DND-41 (cell line): ENCODE measurements at regions not wholly inside any gene's neighbourhood (a gene's known extent, or its start where the extent isn't known, plus 50 kb on each side); places are given as distances from the start of the nearest gene placed in this dataset.

ENCODE experiments used
- EZH2 ChIP-seq: IDR thresholded peaks from 3 replicates; pipeline ENCODE4 v1.6.1; 2012; ENCODE audit warnings: borderline replicate concordance, low read depth, mild to moderate bottlenecking, moderate library complexity, low read length, inconsistent platforms; ENCODE audit not compliant: severe bottlenecking
- TF ChIP-seq, protein P1 (sequence below): IDR thresholded peaks from 2 replicates; pipeline ENCODE4 v1.5.1; 2012; ENCODE audit warnings: borderline replicate concordance, low read length, moderate library complexity, mild to moderate bottlenecking; ENCODE audit not compliant: poor library complexity, severe bottlenecking; ENCODE audit errors: extremely low read depth

DNA sequence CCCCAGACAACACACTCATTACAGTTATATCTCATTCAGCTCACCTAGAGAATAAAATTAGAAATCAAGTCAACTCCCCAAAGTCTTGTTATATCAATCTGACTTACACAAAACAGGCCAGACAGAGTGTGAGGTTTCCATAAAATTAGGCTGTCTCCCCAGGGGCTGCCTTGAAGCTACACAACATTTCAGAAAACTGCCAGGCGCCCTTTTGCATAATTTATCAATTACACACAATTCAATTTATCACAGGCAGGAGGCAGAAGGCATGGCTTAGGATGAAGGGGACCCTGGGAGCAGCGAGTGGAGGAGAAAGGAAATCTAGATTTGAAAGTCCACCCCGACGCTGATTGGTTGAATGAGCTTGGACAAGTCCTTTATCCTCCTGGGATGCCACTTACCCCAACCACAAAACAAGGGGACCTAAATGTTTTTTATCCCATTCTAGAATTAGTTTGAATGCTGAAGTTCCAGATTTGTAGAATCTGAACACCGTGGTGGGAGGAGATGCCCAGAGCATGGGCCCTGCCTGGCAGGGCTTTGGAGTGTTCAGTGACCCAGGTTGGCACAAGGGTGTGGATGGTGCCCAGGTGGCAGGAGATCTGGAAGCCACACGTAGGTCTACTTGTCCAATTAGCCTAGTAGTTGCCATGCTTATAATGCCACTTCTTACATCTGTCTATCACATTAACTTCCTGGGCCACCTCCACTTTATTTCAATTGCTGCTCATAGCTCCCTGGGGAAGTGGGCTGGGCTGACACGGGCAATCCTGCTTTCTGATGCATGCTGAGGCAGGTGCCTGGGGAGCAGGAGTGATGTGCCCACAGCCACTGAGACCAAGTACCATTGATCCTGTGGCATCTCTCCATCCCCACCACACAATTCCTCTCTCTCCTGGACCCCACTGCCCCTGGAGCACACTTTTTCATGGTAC lies 119.8 kb upstream of the TLE3 start:
- TF ChIP-seq, protein P1, sequence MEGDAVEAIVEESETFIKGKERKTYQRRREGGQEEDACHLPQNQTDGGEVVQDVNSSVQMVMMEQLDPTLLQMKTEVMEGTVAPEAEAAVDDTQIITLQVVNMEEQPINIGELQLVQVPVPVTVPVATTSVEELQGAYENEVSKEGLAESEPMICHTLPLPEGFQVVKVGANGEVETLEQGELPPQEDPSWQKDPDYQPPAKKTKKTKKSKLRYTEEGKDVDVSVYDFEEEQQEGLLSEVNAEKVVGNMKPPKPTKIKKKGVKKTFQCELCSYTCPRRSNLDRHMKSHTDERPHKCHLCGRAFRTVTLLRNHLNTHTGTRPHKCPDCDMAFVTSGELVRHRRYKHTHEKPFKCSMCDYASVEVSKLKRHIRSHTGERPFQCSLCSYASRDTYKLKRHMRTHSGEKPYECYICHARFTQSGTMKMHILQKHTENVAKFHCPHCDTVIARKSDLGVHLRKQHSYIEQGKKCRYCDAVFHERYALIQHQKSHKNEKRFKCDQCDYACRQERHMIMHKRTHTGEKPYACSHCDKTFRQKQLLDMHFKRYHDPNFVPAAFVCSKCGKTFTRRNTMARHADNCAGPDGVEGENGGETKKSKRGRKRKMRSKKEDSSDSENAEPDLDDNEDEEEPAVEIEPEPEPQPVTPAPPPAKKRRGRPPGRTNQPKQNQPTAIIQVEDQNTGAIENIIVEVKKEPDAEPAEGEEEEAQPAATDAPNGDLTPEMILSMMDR = no peak
- TF ChIP-seq EZH2 = no peak
